Subcutaneous abdominal adipose tissue (tissue), 5 donors: ENCODE measurements at regions not wholly inside any gene's neighbourhood (a gene's known extent, or its start where the extent isn't known, plus 50 kb on each side); places are given as distances from the start of the nearest gene placed in this dataset.

ENCODE experiments used
- H3K27ac ChIP-seq: one replicate; pipeline ENCODE4 v1.7.0; 2013; ENCODE audit warnings: low read depth, mild to moderate bottlenecking, inconsistent platforms, low read length, moderate library complexity
- H3K27me3 ChIP-seq, 5 donors: one replicate each; pipeline ENCODE4 v1.7.0; 2013; ENCODE audit warnings: low read length in 5 of 5, inconsistent platforms in 1 of 5; ENCODE audit not compliant: control insufficient read depth in 5 of 5, insufficient read depth in 4 of 5
- H3K36me3 ChIP-seq, 5 donors: one replicate each; pipeline ENCODE4 v1.7.0; 2013; ENCODE audit warnings: low read length in 5 of 5; ENCODE audit not compliant: control insufficient read depth in 5 of 5, insufficient read depth in 5 of 5
- H3K4me1 ChIP-seq, 5 donors: one replicate each; pipeline ENCODE4 v1.7.0; 2013; ENCODE audit warnings: low read length in 5 of 5, mild to moderate bottlenecking in 3 of 5, moderate library complexity in 1 of 5; ENCODE audit not compliant: control insufficient read depth in 5 of 5, insufficient read depth in 5 of 5
- H3K4me3 ChIP-seq, 5 donors: one replicate each; pipeline ENCODE4 v1.7.0; 2013; ENCODE audit warnings: low read length in 5 of 5, low read depth in 1 of 5
- H3K9ac ChIP-seq, 5 donors: one replicate each; pipeline ENCODE4 v1.7.0; 2013; ENCODE audit warnings: low read length in 5 of 5, mild to moderate bottlenecking in 4 of 5, moderate library complexity in 3 of 5
- H3K9me3 ChIP-seq, 5 donors: one replicate each; pipeline ENCODE4 v1.7.0; 2013; ENCODE audit warnings: low read length in 5 of 5; ENCODE audit not compliant: control insufficient read depth in 5 of 5
- donor health status: healthy.
- donor health status: healthy.
- donor health status: healthy.
- donor health status: healthy.
- donor health status: healthy.

GRCh38 chr15:61511089-61511488 lies 282.0 kb upstream of the RORA start:
- no peak overlapping the region for H3K27ac ChIP-seq
- no peaks in the 10 kb centered on the region for H3K9me3 ChIP-seq
- H3K4me3 ChIP-seq: no peak overlapping the region
- H3K9ac ChIP-seq: no peak overlapping the region
- no peaks in the 10 kb centered on the region for H3K36me3 ChIP-seq
- H3K4me1 ChIP-seq: peaks cover 0 to 3% (median 0%) of the 10 kb centered on the region in 5 donors
- H3K27me3 ChIP-seq: no peaks in the 10 kb centered on the region

- Histone ChIP-seq H3K9ac (no peak overlapping the region), H3K4me1 (peaks cover 0 to 3% (median 0%) of the 10 kb centered on the region in 5 donors), H3K27me3 (no peaks in the 10 kb centered on the region), H3K9me3 (no peaks in the 10 kb centered on the region), H3K27ac (no peak overlapping the region), H3K4me3 (no peak overlapping the region), H3K36me3 (no peaks in the 10 kb centered on the region)
These were observed 280.3 kb upstream of the RORA start for GRCh38 chr15:61509327-61509840.

DNA sequence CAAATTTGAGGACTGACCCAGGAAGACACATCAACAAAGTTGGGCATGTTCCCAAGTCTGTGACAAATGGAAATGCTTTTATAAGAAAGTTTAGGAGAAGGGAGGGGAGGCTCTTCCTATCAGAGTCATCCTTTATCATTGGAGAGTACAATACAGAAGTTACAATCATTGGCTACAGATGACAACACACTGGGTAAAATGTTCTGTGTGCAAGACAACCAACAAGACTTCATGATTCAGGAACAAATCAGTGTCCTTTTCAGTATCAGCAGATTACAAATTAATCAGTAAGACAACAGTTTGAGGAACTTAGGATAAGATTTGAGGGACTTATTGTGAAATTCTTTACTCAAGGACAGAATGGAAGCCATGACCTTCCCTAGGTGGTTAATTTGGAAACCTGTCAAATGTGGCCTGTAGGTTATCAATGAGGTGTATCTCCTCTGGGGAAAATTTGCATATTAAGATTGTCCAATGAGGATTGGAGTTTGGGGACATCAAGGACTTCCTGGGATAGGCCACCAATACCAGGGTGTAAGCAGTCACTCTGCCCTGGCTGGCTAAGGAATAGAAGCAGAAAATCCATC lies 274.4 kb upstream of the RORA start:
- Histone ChIP-seq H3K9ac (no peak overlapping the region), H3K9me3 (no peaks in the 10 kb centered on the region), H3K36me3 (no peaks in the 10 kb centered on the region), H3K27me3 (no peaks in the 10 kb centered on the region), H3K4me1 (peaks cover 0 to 5% (median 0%) of the 10 kb centered on the region in 5 donors), H3K27ac (no peak overlapping the region), H3K4me3 (no peak overlapping the region)

DNA sequence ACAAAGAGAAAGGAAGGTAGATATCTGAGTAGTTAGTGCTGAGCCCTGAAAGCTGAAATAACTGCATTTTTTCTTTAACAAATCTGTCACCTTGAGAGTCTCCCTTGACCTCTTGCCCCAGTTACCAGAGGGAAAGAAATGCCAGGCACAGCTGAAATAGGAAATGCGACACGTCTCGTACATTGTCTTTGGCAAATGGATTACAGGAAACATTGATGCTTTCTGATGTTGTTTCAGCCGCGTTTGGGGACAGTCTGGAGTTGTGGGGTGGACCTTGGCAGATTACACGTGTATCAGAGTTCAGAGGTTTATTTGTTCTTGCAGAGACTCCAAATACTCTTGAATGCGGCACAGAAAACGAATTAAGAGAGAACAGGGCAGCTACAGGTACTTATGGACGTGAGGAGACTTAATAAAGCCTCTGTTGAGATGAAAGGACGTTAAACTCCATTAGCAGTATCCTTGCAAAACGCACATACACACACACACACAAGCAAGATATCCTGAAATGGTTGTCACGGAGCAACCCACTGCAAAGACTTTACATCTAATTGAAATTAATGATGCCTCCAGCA lies 272.8 kb upstream of the RORA start:
- Histone ChIP-seq H3K4me1 (peaks cover 0 to 5% (median 0%) of the 10 kb centered on the region in 5 donors), H3K9me3 (no peaks in the 10 kb centered on the region), H3K27me3 (peaks cover 0 to 3% (median 0%) of the 10 kb centered on the region in 5 donors), H3K9ac (no peak overlapping the region), H3K4me3 (no peak overlapping the region), H3K36me3 (no peaks in the 10 kb centered on the region), H3K27ac (no peak overlapping the region)

GRCh38 chr15:61500951-61501620 lies 272.0 kb upstream of the RORA start:
- Histone ChIP-seq H3K4me3 (no peak overlapping the region), H3K27me3 (peaks cover 0 to 3% (median 0%) of the 10 kb centered on the region in 5 donors), H3K9me3 (no peaks in the 10 kb centered on the region), H3K9ac (no peak overlapping the region), H3K4me1 (peaks cover 0 to 5% (median 0%) of the 10 kb centered on the region in 5 donors), H3K36me3 (no peaks in the 10 kb centered on the region), H3K27ac (no peak overlapping the region)

DNA sequence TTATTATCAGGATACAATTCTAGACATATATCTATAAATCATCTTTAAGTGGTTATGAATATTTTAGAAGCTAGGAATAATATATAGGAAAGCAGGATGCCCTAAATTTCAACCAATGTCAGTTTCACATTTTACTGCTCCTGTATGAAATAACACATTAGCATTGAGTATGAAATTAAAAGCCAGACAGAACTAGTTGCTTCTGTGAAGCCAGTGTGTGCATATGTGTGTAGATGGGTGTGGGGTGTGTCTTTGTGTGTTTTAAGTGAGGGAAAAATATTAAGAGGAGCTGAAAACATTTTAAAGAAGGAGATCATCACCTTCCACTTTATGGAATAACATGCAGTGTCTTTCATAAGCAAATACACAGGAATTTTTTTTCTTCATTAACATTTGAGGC lies 271.4 kb upstream of the RORA start:
- no peaks in the 10 kb centered on the region for H3K36me3 ChIP-seq
- H3K9ac ChIP-seq: no peak overlapping the region
- H3K27me3 ChIP-seq: peaks cover 0 to 3% (median 0%) of the 10 kb centered on the region in 5 donors
- H3K4me3 ChIP-seq: no peak overlapping the region
- peaks cover 0 to 5% (median 0%) of the 10 kb centered on the region in 5 donors for H3K4me1 ChIP-seq
- no peaks in the 10 kb centered on the region for H3K9me3 ChIP-seq
- no peak overlapping the region for H3K27ac ChIP-seq

- Histone ChIP-seq H3K36me3 (no peaks in the 10 kb centered on the region), H3K4me1 (peaks cover 0 to 5% (median 0%) of the 10 kb centered on the region in 5 donors), H3K27ac (no peak overlapping the region), H3K9me3 (no peaks in the 10 kb centered on the region), H3K9ac (no peak overlapping the region), H3K4me3 (no peak overlapping the region), H3K27me3 (peaks cover 0 to 3% (median 0%) of the 10 kb centered on the region in 5 donors)
These were observed 270.3 kb upstream of the RORA start for GRCh38 chr15:61499376-61499775.

- no peaks in the 10 kb centered on the region for H3K4me1 ChIP-seq
- H3K27ac ChIP-seq: no peak overlapping the region
- H3K9me3 ChIP-seq: no peaks in the 10 kb centered on the region
- no peaks in the 10 kb centered on the region for H3K27me3 ChIP-seq
- no peaks in the 10 kb centered on the region for H3K36me3 ChIP-seq
- H3K4me3 ChIP-seq: no peak overlapping the region
- H3K9ac ChIP-seq: no peak overlapping the region
These were observed 260.5 kb upstream of the RORA start for GRCh38 chr15:61489571-61489970.

- no peak overlapping the region for H3K9ac ChIP-seq
These were observed 254.5 kb upstream of the RORA start for GRCh38 chr15:61483599-61483998.

GRCh38 chr15:61481886-61482285 lies 252.8 kb upstream of the RORA start:
- H3K9ac ChIP-seq: no peak overlapping the region
- no peaks in the 10 kb centered on the region for H3K27me3 ChIP-seq
- H3K36me3 ChIP-seq: no peaks in the 10 kb centered on the region
- no peaks in the 10 kb centered on the region for H3K4me1 ChIP-seq
- no peak overlapping the region for H3K4me3 ChIP-seq
- H3K27ac ChIP-seq: no peak overlapping the region
- H3K9me3 ChIP-seq: no peaks in the 10 kb centered on the region

More at GRCh38 chr15:61483599-61483998, 254.5 kb upstream of the RORA start:
- Histone ChIP-seq H3K36me3 (no peaks in the 10 kb centered on the region), H3K4me1 (no peaks in the 10 kb centered on the region), H3K4me3 (no peak overlapping the region), H3K27me3 (no peaks in the 10 kb centered on the region), H3K27ac (no peak overlapping the region), H3K9me3 (no peaks in the 10 kb centered on the region)
